ENCODE measurements at regions not wholly inside any gene's neighbourhood (a gene's known extent, or its start where the extent isn't known, plus 50 kb on each side); places are given as distances from the start of the nearest gene placed in this dataset.

GRCh38 chr20:7660165-7660564 lies 280.1 kb downstream of the HAO1 start:
- Histone ChIP-seq H3K27ac (ENCODE audit: low read depth, low read length) (no peak overlapping the region), H3K36me3 (ENCODE audit: low read length) (no peaks in the 10 kb centered on the region), H2AFZ (ENCODE audit: low read depth, low read length, severe bottlenecking) (no peak overlapping the region), H3F3A (ENCODE audit: insufficient read depth) (no peaks in the 10 kb centered on the region), H3K27me3 (ENCODE audit: low read length) (no peaks in the 10 kb centered on the region), H3K4me2 (ENCODE audit: low read depth, low read length, poor library complexity, severe bottlenecking) (no peak overlapping the region), H3K79me2 (ENCODE audit: insufficient read depth, low read length) (no peaks in the 10 kb centered on the region), H3K4me3 (ENCODE audit: insufficient read depth, low read length, poor library complexity, severe bottlenecking) (no peak overlapping the region), H3K9me3 (ENCODE audit: insufficient read depth, low read length) (no peaks in the 10 kb centered on the region), H3K9ac (ENCODE audit: low read length) (no peak overlapping the region), H4K20me1 (ENCODE audit: low read depth, low read length) (no peaks in the 10 kb centered on the region), H3K9me2 (replicated peaks; ENCODE audit: insufficient read depth, low read length) (no peaks in the 10 kb centered on the region)
- TF ChIP-seq EZH2phosphoT487 (conservative IDR thresholded peaks at IDR 0.05; ENCODE audit: low read length) = no peak
- TF ChIP-seq, protein P1, sequence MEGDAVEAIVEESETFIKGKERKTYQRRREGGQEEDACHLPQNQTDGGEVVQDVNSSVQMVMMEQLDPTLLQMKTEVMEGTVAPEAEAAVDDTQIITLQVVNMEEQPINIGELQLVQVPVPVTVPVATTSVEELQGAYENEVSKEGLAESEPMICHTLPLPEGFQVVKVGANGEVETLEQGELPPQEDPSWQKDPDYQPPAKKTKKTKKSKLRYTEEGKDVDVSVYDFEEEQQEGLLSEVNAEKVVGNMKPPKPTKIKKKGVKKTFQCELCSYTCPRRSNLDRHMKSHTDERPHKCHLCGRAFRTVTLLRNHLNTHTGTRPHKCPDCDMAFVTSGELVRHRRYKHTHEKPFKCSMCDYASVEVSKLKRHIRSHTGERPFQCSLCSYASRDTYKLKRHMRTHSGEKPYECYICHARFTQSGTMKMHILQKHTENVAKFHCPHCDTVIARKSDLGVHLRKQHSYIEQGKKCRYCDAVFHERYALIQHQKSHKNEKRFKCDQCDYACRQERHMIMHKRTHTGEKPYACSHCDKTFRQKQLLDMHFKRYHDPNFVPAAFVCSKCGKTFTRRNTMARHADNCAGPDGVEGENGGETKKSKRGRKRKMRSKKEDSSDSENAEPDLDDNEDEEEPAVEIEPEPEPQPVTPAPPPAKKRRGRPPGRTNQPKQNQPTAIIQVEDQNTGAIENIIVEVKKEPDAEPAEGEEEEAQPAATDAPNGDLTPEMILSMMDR (IDR thresholded peaks at IDR 0.05; ENCODE audit: insufficient read depth, low read length, poor library complexity, severe bottlenecking) = no peak

DNA sequence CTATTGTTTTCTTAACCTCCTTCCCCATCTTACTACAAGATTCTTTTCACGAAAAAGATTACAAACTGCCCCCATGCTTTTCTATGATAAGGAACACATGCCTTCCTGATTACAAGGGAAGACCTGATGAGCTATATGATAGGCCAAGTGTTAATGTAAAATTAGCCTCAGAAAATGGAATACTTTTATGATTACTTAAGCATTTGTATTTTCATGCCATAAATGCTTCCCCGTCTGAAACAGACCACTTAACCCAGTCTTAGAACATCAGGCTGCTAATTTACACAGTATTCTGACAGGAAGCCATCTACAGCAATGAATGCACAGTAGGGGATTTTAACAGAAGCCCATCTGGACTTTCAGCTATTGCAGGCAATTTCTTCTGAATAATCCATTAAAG lies 274.9 kb downstream of the HAO1 start:
- H3K9me2 ChIP-seq (replicated peaks; ENCODE audit: insufficient read depth, low read length) = no peaks in the 10 kb centered on the region
- no peaks in the 10 kb centered on the region for H3F3A ChIP-seq (ENCODE audit: insufficient read depth)
- H3K9me3 ChIP-seq (ENCODE audit: insufficient read depth, low read length) = no peaks in the 10 kb centered on the region
- TF ChIP-seq, protein P1 (IDR thresholded peaks at IDR 0.05; ENCODE audit: insufficient read depth, low read length, poor library complexity, severe bottlenecking) = no peak
- TF ChIP-seq EZH2phosphoT487 (conservative IDR thresholded peaks at IDR 0.05; ENCODE audit: low read length) = no peak
- no peak overlapping the region for H3K4me3 ChIP-seq (ENCODE audit: insufficient read depth, low read length, poor library complexity, severe bottlenecking)
- no peaks in the 10 kb centered on the region for H3K79me2 ChIP-seq (ENCODE audit: insufficient read depth, low read length)
- H3K4me2 ChIP-seq (ENCODE audit: low read depth, low read length, poor library complexity, severe bottlenecking) = no peak overlapping the region
- no peaks in the 10 kb centered on the region for H4K20me1 ChIP-seq (ENCODE audit: low read depth, low read length)
- H3K9ac ChIP-seq (ENCODE audit: low read length) = no peak overlapping the region
- no peaks in the 10 kb centered on the region for H3K36me3 ChIP-seq (ENCODE audit: low read length)
- H2AFZ ChIP-seq (ENCODE audit: low read depth, low read length, severe bottlenecking) = no peak overlapping the region
- H3K27ac ChIP-seq (ENCODE audit: low read depth, low read length) = no peak overlapping the region
- no peaks in the 10 kb centered on the region for H3K27me3 ChIP-seq (ENCODE audit: low read length)

- Histone ChIP-seq H3K27ac (ENCODE audit: low read depth, low read length) (no peak overlapping the region), H3K9me2 (replicated peaks; ENCODE audit: insufficient read depth, low read length) (no peaks in the 10 kb centered on the region)
- TF ChIP-seq, protein P1 (IDR thresholded peaks at IDR 0.05; ENCODE audit: insufficient read depth, low read length, poor library complexity, severe bottlenecking) = no peak
- no peak for TF ChIP-seq EZH2phosphoT487 (conservative IDR thresholded peaks at IDR 0.05; ENCODE audit: low read length)
These were observed 273.1 kb downstream of the HAO1 start for GRCh38 chr20:7667194-7667593.

More at GRCh38 chr20:7667194-7667593, 273.1 kb downstream of the HAO1 start:
- Histone ChIP-seq H3K27me3 (ENCODE audit: low read length) (no peaks in the 10 kb centered on the region), H3K4me2 (ENCODE audit: low read depth, low read length, poor library complexity, severe bottlenecking) (no peak overlapping the region), H3K36me3 (ENCODE audit: low read length) (no peaks in the 10 kb centered on the region), H3K4me3 (ENCODE audit: insufficient read depth, low read length, poor library complexity, severe bottlenecking) (no peak overlapping the region), H3K9me3 (ENCODE audit: insufficient read depth, low read length) (no peaks in the 10 kb centered on the region), H3K79me2 (ENCODE audit: insufficient read depth, low read length) (no peaks in the 10 kb centered on the region), H2AFZ (ENCODE audit: low read depth, low read length, severe bottlenecking) (no peak overlapping the region), H3F3A (ENCODE audit: insufficient read depth) (no peaks in the 10 kb centered on the region), H3K9ac (ENCODE audit: low read length) (no peak overlapping the region), H4K20me1 (ENCODE audit: low read depth, low read length) (no peaks in the 10 kb centered on the region)
